ENCODE measurements at regions not wholly inside any gene's neighbourhood (a gene's known extent, or its start where the extent isn't known, plus 50 kb on each side); places are given as distances from the start of the nearest gene placed in this dataset.
"Not testable (repeated sequence)": the region's sequence is repeated elsewhere in the genome, so short reads cannot be mapped to it uniquely, and the experiment has no call there.

DNA sequence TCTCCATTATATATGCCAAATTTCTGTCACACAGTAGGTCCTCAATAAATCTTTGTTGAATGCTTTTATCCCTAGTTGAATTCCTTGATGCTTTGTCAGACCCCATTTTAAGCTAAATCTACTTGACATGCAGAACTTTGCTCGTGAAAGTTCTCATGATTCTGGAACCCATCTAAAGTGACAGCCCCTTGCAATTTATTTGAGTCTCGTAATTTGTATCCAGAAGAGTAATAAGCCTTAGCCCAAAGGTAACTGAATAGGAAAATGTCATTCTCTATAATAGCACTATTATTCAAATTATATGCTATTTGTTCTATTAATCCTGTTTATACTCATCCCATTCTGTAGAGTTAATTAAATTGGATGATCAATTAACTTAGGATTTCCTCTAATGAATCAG, 466.6 kb upstream of the OLFM3 start:
- Histone ChIP-seq H3K27me3 (ENCODE audit: insufficient read depth, low read depth, low read length) (no peaks in the 10 kb centered on the region), H3F3A (ENCODE audit: insufficient read depth, low read length, poor library complexity, severe bottlenecking) (no peaks in the 10 kb centered on the region), H4K20me1 (ENCODE audit: insufficient read depth) (no peaks in the 10 kb centered on the region), H2AFZ (ENCODE audit: low read depth, low read length) (no peak overlapping the region), H3K27ac (ENCODE audit: low read length) (no peak overlapping the region), H3K4me3 (ENCODE audit: low read length) (no peak overlapping the region), H3K9ac (ENCODE audit: low read length) (no peak overlapping the region), H3K79me2 (replicated peaks; ENCODE audit: insufficient read depth, low read length) (no peaks in the 10 kb centered on the region), H3K9me2 (ENCODE audit: insufficient read depth, low read length) (no peaks in the 10 kb centered on the region), H3K36me3 (ENCODE audit: insufficient read depth, low read length) (no peaks in the 10 kb centered on the region), H3K9me3 (ENCODE audit: low read length) (no peaks in the 10 kb centered on the region), H3K4me2 (ENCODE audit: low read length) (no peak overlapping the region)
- no peak for TF ChIP-seq EZH2 (IDR thresholded peaks at IDR 0.05; ENCODE audit: borderline replicate concordance, insufficient read depth, low read length, poor library complexity, severe bottlenecking)
- TF ChIP-seq TAF1 (IDR thresholded peaks at IDR 0.05; ENCODE audit: low read depth) = no peak
- no peak for TF ChIP-seq POLR2AphosphoS5 (IDR thresholded peaks at IDR 0.05)
- TF ChIP-seq, protein P1, sequence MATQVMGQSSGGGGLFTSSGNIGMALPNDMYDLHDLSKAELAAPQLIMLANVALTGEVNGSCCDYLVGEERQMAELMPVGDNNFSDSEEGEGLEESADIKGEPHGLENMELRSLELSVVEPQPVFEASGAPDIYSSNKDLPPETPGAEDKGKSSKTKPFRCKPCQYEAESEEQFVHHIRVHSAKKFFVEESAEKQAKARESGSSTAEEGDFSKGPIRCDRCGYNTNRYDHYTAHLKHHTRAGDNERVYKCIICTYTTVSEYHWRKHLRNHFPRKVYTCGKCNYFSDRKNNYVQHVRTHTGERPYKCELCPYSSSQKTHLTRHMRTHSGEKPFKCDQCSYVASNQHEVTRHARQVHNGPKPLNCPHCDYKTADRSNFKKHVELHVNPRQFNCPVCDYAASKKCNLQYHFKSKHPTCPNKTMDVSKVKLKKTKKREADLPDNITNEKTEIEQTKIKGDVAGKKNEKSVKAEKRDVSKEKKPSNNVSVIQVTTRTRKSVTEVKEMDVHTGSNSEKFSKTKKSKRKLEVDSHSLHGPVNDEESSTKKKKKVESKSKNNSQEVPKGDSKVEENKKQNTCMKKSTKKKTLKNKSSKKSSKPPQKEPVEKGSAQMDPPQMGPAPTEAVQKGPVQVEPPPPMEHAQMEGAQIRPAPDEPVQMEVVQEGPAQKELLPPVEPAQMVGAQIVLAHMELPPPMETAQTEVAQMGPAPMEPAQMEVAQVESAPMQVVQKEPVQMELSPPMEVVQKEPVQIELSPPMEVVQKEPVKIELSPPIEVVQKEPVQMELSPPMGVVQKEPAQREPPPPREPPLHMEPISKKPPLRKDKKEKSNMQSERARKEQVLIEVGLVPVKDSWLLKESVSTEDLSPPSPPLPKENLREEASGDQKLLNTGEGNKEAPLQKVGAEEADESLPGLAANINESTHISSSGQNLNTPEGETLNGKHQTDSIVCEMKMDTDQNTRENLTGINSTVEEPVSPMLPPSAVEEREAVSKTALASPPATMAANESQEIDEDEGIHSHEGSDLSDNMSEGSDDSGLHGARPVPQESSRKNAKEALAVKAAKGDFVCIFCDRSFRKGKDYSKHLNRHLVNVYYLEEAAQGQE (IDR thresholded peaks at IDR 0.05; ENCODE audit: borderline replicate concordance) = no peak
- TF ChIP-seq MXI1 (conservative IDR thresholded peaks at IDR 0.05; ENCODE audit: poor library complexity, severe bottlenecking) = no peak
- TF ChIP-seq SMC3 (conservative IDR thresholded peaks at IDR 0.05; ENCODE audit: poor library complexity) = no peak
- no peak for TF ChIP-seq RAD21 (conservative IDR thresholded peaks at IDR 0.05)
- TF ChIP-seq EP300 (conservative IDR thresholded peaks at IDR 0.05; ENCODE audit: poor library complexity, severe bottlenecking) = no peak
- TF ChIP-seq, protein P2, sequence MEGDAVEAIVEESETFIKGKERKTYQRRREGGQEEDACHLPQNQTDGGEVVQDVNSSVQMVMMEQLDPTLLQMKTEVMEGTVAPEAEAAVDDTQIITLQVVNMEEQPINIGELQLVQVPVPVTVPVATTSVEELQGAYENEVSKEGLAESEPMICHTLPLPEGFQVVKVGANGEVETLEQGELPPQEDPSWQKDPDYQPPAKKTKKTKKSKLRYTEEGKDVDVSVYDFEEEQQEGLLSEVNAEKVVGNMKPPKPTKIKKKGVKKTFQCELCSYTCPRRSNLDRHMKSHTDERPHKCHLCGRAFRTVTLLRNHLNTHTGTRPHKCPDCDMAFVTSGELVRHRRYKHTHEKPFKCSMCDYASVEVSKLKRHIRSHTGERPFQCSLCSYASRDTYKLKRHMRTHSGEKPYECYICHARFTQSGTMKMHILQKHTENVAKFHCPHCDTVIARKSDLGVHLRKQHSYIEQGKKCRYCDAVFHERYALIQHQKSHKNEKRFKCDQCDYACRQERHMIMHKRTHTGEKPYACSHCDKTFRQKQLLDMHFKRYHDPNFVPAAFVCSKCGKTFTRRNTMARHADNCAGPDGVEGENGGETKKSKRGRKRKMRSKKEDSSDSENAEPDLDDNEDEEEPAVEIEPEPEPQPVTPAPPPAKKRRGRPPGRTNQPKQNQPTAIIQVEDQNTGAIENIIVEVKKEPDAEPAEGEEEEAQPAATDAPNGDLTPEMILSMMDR (IDR thresholded peaks at IDR 0.05; ENCODE audit: poor library complexity, severe bottlenecking) = no peak

DNA sequence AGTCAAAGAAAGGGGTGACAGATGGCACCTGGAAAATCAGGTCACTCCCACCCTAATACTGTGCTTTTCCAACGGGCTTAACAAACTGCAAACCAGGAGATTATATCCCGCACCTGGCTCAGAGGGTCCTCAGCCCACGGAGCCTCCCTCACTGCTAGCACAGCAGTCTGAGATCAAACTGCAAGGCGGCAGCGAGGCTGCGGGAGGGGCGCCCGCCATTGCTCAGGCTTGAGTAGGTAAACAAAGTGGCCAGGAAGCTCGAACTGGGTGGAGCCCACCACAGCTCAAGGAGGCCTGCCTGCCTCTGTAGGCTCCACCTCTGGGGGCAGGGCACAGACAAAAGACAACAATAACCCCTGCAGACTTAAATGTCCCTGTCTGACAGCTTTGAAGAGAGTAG, 445.6 kb upstream of the OLFM3 start:
- H3K27ac ChIP-seq (ENCODE audit: low read length); H4K20me1 ChIP-seq (ENCODE audit: insufficient read depth); H3K9me3 ChIP-seq (ENCODE audit: low read length); H3K4me3 ChIP-seq (ENCODE audit: low read length); H3K9ac ChIP-seq (ENCODE audit: low read length); H3K27me3 ChIP-seq (ENCODE audit: insufficient read depth, low read depth, low read length); H3F3A ChIP-seq (ENCODE audit: insufficient read depth, low read length, poor library complexity, severe bottlenecking); H3K79me2 ChIP-seq (replicated peaks; ENCODE audit: insufficient read depth, low read length); H3K4me2 ChIP-seq (ENCODE audit: low read length); H3K9me2 ChIP-seq (ENCODE audit: insufficient read depth, low read length); H2AFZ ChIP-seq (ENCODE audit: low read depth, low read length); H3K36me3 ChIP-seq (ENCODE audit: insufficient read depth, low read length): not testable (repeated sequence)

DNA sequence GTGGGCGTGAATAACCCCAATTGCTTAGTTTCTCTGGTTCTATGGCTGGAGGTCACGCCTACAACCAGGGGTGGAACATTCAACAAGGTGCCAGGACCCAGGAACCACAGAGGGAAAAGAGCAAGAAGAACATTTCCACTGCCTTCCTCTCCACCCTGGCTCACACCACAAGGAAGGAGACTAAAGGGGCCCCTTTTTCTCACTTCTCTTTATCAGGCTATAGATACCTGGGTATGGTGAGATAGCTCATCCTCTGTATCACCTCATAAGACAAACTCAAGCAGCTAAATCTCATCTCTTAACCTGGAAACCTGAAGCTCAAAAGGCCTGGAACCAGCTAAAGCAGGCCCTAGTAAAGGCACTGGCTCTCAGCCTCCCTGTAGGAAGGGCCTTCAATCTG, 438.8 kb upstream of the OLFM3 start:
- TF ChIP-seq EZH2 (IDR thresholded peaks at IDR 0.05; ENCODE audit: borderline replicate concordance, insufficient read depth, low read length, poor library complexity, severe bottlenecking) (no peak), EP300 (conservative IDR thresholded peaks at IDR 0.05; ENCODE audit: poor library complexity, severe bottlenecking) (no peak), MXI1 (conservative IDR thresholded peaks at IDR 0.05; ENCODE audit: poor library complexity, severe bottlenecking) (no peak)
- no peak overlapping the region for H3K4me3 ChIP-seq (ENCODE audit: low read length)
- H3K27me3 ChIP-seq (ENCODE audit: insufficient read depth, low read depth, low read length) = no peaks in the 10 kb centered on the region
- no peaks in the 10 kb centered on the region for H3K79me2 ChIP-seq (replicated peaks; ENCODE audit: insufficient read depth, low read length)
- H3K9me3 ChIP-seq (ENCODE audit: low read length) = no peaks in the 10 kb centered on the region
- no peaks in the 10 kb centered on the region for H3F3A ChIP-seq (ENCODE audit: insufficient read depth, low read length, poor library complexity, severe bottlenecking)
- no peak overlapping the region for H3K27ac ChIP-seq (ENCODE audit: low read length)
- H3K36me3 ChIP-seq (ENCODE audit: insufficient read depth, low read length) = no peaks in the 10 kb centered on the region
- H4K20me1 ChIP-seq (ENCODE audit: insufficient read depth) = no peaks in the 10 kb centered on the region
- no peaks in the 10 kb centered on the region for H3K9me2 ChIP-seq (ENCODE audit: insufficient read depth, low read length)
- H3K4me2 ChIP-seq (ENCODE audit: low read length) = no peak overlapping the region
- H2AFZ ChIP-seq (ENCODE audit: low read depth, low read length) = no peak overlapping the region
- no peak overlapping the region for H3K9ac ChIP-seq (ENCODE audit: low read length)

Measured in neural cell (in vitro differentiated cells).